CD4-positive, alpha-beta T cell treated with Interferon alpha-2 for 1 hour (primary cell): ENCODE measurements at regions not wholly inside any gene's neighbourhood (a gene's known extent, or its start where the extent isn't known, plus 50 kb on each side); places are given as distances from the start of the nearest gene placed in this dataset.

Source experiments
- DNase-seq, 2 donors: peaks; one replicate each; pipeline ENCODE4 v3.0.0-alpha.2; 2020 to 2022

- DNase-seq = no peak
Measured at GRCh38 chr3:40827942-40828688, 303.4 kb downstream of the ZNF621 start.

GRCh38 chr3:40828741-40829415, 304.1 kb downstream of the ZNF621 start:
- no peak for DNase-seq

GRCh38 chr3:40829876-40830275, 305.1 kb downstream of the ZNF621 start:
- no peak for DNase-seq

- DNase-seq = no peak
Measured at GRCh38 chr3:40837300-40837699, 312.5 kb downstream of the ZNF621 start.

GRCh38 chr3:40841131-40841530, 316.4 kb downstream of the ZNF621 start:
- DNase-seq = no peak

- DNase-seq = no peak
Measured at GRCh38 chr3:40841570-40842109, 316.9 kb downstream of the ZNF621 start.

GRCh38 chr3:40842714-40843113, 318.0 kb downstream of the ZNF621 start:
- DNase-seq = no peak

GRCh38 chr3:40843208-40843624, 318.5 kb downstream of the ZNF621 start:
- DNase-seq = no peak

- DNase-seq = no peak
Measured at GRCh38 chr3:40843851-40844548, 319.2 kb downstream of the ZNF621 start.

GRCh38 chr3:40844896-40845295, 320.1 kb downstream of the ZNF621 start:
- DNase-seq = no peak

- DNase-seq = no peak
Measured at GRCh38 chr3:40845447-40845846, 320.7 kb downstream of the ZNF621 start.

- DNase-seq = no peak
Measured at GRCh38 chr3:40845916-40846315, 321.2 kb downstream of the ZNF621 start.

- DNase-seq = no peak
Measured at GRCh38 chr3:40846451-40846850, 321.7 kb downstream of the ZNF621 start.

GRCh38 chr3:40847551-40847992, 322.8 kb downstream of the ZNF621 start:
- DNase-seq = no peak

GRCh38 chr3:40848421-40848820, 323.7 kb downstream of the ZNF621 start:
- no peak for DNase-seq

- DNase-seq = no peak
Measured at GRCh38 chr3:40850861-40851260, 326.1 kb downstream of the ZNF621 start.

- DNase-seq = no peak
Measured at GRCh38 chr3:40851836-40852235, 327.1 kb downstream of the ZNF621 start.

GRCh38 chr3:40852712-40853111, 328.0 kb downstream of the ZNF621 start:
- DNase-seq = no peak

GRCh38 chr3:40853474-40853873, 328.7 kb downstream of the ZNF621 start:
- DNase-seq = no peak

GRCh38 chr3:40855871-40856270, 331.1 kb downstream of the ZNF621 start:
- DNase-seq = no peak

- no peak for DNase-seq
Measured at GRCh38 chr3:40858364-40859115, 333.8 kb downstream of the ZNF621 start.

- DNase-seq = no peak
Measured at GRCh38 chr3:40862946-40863345, 336.4 kb upstream of the CTNNB1 start.
